Transverse colon (tissue), 4 donors: ENCODE measurements at regions not wholly inside any gene's neighbourhood (a gene's known extent, or its start where the extent isn't known, plus 50 kb on each side); places are given as distances from the start of the nearest gene placed in this dataset.
"Not testable (repeated sequence)": the region's sequence is repeated elsewhere in the genome, so short reads cannot be mapped to it uniquely, and the experiment has no call there.

Experiments
- DNase-seq: peaks from one replicate; pipeline ENCODE4 v3.0.0-alpha.2; 2019
- H3K27ac ChIP-seq, 4 donors: fragments of 200-600 bp; sonication (generic); 2 replicates each; pipeline ENCODE4 v1.5.1; 2016 to 2018; ENCODE audit warnings: inconsistent platforms in 4 of 4
- H3K27me3 ChIP-seq: fragments of 200-600 bp; sonication (generic); 2 replicates; pipeline ENCODE4 v1.5.1; 2017; ENCODE audit warnings: inconsistent platforms
- H3K36me3 ChIP-seq, 4 donors: fragments of 200-600 bp; sonication (generic); 2 replicates each; pipeline ENCODE4 v1.5.1; 2017 to 2019; ENCODE audit warnings: inconsistent platforms in 4 of 4
- H3K4me1 ChIP-seq, 4 donors: fragments of 200-600 bp; sonication (generic); 2 replicates each; pipeline ENCODE4 v1.5.1; 2017 to 2020; ENCODE audit warnings: inconsistent platforms in 4 of 4
- H3K4me3 ChIP-seq, 4 donors: fragments of 200-600 bp; sonication (generic); 1 replicate in 1 of 4; 2 replicates in 3 of 4; pipeline versions ENCODE4 v1.5.1 to v1.6.1; 2017 to 2019; ENCODE audit warnings: inconsistent platforms in 4 of 4
- H3K9me3 ChIP-seq, 2 donors: fragments of 200-600 bp; sonication (generic); 2 replicates each; pipeline ENCODE4 v1.5.1; 2017 to 2019; ENCODE audit warnings: inconsistent platforms in 2 of 2
- CTCF ChIP-seq, 5 experiments: fragments of 200-600 bp in 3 of 5; fragments of 450-650 bp in 2 of 5; sonication (generic) in 3 of 5; IDR thresholded peaks; 1 replicate in 2 of 5; 2 replicates in 3 of 5; pipeline ENCODE4 v1.5.1; 2016 to 2017; ENCODE audit warnings: antibody characterized with exemption in 5 of 5, inconsistent platforms in 3 of 5, mild to moderate bottlenecking in 2 of 5, moderate library complexity in 1 of 5
- EP300 ChIP-seq: sonication (generic); formaldehyde crosslinking; IDR thresholded peaks from one replicate; pipeline ENCODE4 v1.6.1; 2017; ENCODE audit warnings: antibody characterized with exemption, low read depth
- POLR2A ChIP-seq: fragments of 450-650 bp; IDR thresholded peaks from one replicate; pipeline ENCODE4 v1.6.1; 2016; ENCODE audit warnings: antibody characterized with exemption, mild to moderate bottlenecking, moderate library complexity
- POLR2AphosphoS5 ChIP-seq, 3 donors: sonication (generic); formaldehyde crosslinking; IDR thresholded peaks; one replicate each; pipeline ENCODE4 v1.6.1; 2016; ENCODE audit warnings: antibody characterized with exemption in 3 of 3
- WGBS, 2 donors: methylation state at CpG; one replicate each; pipeline ENCODE4 v1.1.5; 2018; ENCODE audit warnings: low coverage in 1 of 2; 5-methylcytosine and 5-hydroxymethylcytosine counted together
- in situ Hi-C, 4 donors: fragments of 200-750 bp; cut with MboI; loops; one replicate each; pipeline versions ENCODE4 v1.15.0 to v1.15.1; 2017; ENCODE audit warnings: low sequenced_read_pairs in 3 of 4, low pct_ligation_motif_present in 1 of 4, low pct_unique_long_range_greater_than_20kb in 1 of 4
- intact Hi-C: fragments of 100-400 bp; cut with DNase I; formaldehyde crosslinking; loops from one replicate; pipeline ENCODE4 v1.15.1; 2023; ENCODE audit warnings: low total_unique reads

- 86% methylated on average over 8 of the region's 8 CpGs; no CpG with 5 or more reads in 1 of the 2 donors for WGBS, 2 donors
- intact Hi-C loops = no loop called here
- DNase-seq = no peak
- Histone ChIP-seq H3K36me3 (no peaks in the 10 kb centered on the region), H3K9me3 (no peaks in the 10 kb centered on the region), H3K4me3 (no peak overlapping the region), H3K27ac (no peak overlapping the region), H3K4me1 (peaks cover 0 to 11% (median 4%) of the 10 kb centered on the region in 4 donors), H3K27me3 (no peaks in the 10 kb centered on the region)
- TF ChIP-seq CTCF (IDR thresholded peaks at IDR 0.05) (no peak), POLR2A (no peak), EP300 (no peak), POLR2AphosphoS5 (IDR thresholded peaks at IDR 0.05) (no peak)
- in situ Hi-C loops = no loop called here
Observed at GRCh38 chr17:27209316-27209715, 84.6 kb upstream of the WSB1 start.

- H3K27ac ChIP-seq, H3K9me3 ChIP-seq, DNase-seq, H3K27me3 ChIP-seq, in situ Hi-C loops, H3K36me3 ChIP-seq, H3K4me3 ChIP-seq, intact Hi-C loops: not testable (repeated sequence)
- peaks cover 0 to 11% (median 4%) of the 10 kb centered on the region in 4 donors for H3K4me1 ChIP-seq
- WGBS, 2 donors = 98% methylated on average over 3 of the region's 5 CpGs; no CpG with 5 or more reads in 1 of the 2 donors
Observed at GRCh38 chr17:27210809-27211208, 83.1 kb upstream of the WSB1 start.

- Histone ChIP-seq H3K9me3 (no peaks in the 10 kb centered on the region), H3K36me3 (no peaks in the 10 kb centered on the region), H3K4me3 (no peak overlapping the region), H3K4me1 (peaks cover 0 to 4% (median 1%) of the 10 kb centered on the region in 4 donors), H3K27me3 (no peaks in the 10 kb centered on the region), H3K27ac (no peak overlapping the region)
- DNase-seq = no peak
- no peak for TF ChIP-seq POLR2A
- no peak for TF ChIP-seq CTCF (IDR thresholded peaks at IDR 0.05)
- no peak for TF ChIP-seq EP300
- TF ChIP-seq POLR2AphosphoS5 (IDR thresholded peaks at IDR 0.05) = no peak
- intact Hi-C loops = no loop called here
- 74% methylated on average over 1 of the region's 1 CpG; no CpG with 5 or more reads in 1 of the 2 donors for WGBS, 2 donors
- in situ Hi-C loops = no loop called here
Observed at GRCh38 chr17:27216836-27217235, 77.1 kb upstream of the WSB1 start.

- no peaks in the 10 kb centered on the region for H3K36me3 ChIP-seq
- H3K4me1 ChIP-seq = peaks cover 0 to 4% (median 1%) of the 10 kb centered on the region in 4 donors
- TF ChIP-seq CTCF (IDR thresholded peaks at IDR 0.05) = no peak
- TF ChIP-seq POLR2A = no peak
- no peak for TF ChIP-seq EP300
- TF ChIP-seq POLR2AphosphoS5 (IDR thresholded peaks at IDR 0.05) = no peak
- H3K27ac ChIP-seq = no peak overlapping the region
- DNase-seq = no peak
- in situ Hi-C loops (no loop called here), intact Hi-C loops (no loop called here)
- 79 to 84% methylated on average over 4 to 5 of the region's 5 CpGs for WGBS, 2 donors
- H3K4me3 ChIP-seq = no peak overlapping the region
- no peaks in the 10 kb centered on the region for H3K27me3 ChIP-seq
- no peaks in the 10 kb centered on the region for H3K9me3 ChIP-seq
Observed at GRCh38 chr17:27217631-27218030, 76.3 kb upstream of the WSB1 start.

GRCh38 chr17:27218041-27218440, 75.9 kb upstream of the WSB1 start:
- 48% methylated on average over 3 of the region's 3 CpGs; no CpG with 5 or more reads in 1 of the 2 donors for WGBS, 2 donors
- Histone ChIP-seq H3K9me3 (no peaks in the 10 kb centered on the region), H3K4me1 (peaks cover 0 to 4% (median 1%) of the 10 kb centered on the region in 4 donors), H3K27ac (peak overlapping the region in 1 of 4 donors; percentile 4), H3K27me3 (no peaks in the 10 kb centered on the region), H3K4me3 (no peak overlapping the region), H3K36me3 (no peaks in the 10 kb centered on the region)
- DNase-seq = no peak
- no peak for TF ChIP-seq CTCF (IDR thresholded peaks at IDR 0.05)
- TF ChIP-seq POLR2A = no peak
- TF ChIP-seq POLR2AphosphoS5 (IDR thresholded peaks at IDR 0.05) = no peak
- no peak for TF ChIP-seq EP300
- intact Hi-C loops = no loop called here
- in situ Hi-C loops = no loop called here
